Esophagus squamous epithelium (tissue), 4 donors: ENCODE measurements at regions not wholly inside any gene's neighbourhood (a gene's known extent, or its start where the extent isn't known, plus 50 kb on each side); places are given as distances from the start of the nearest gene placed in this dataset.

ENCODE experiments used
- CTCF ChIP-seq, 6 experiments: fragments of 450-650 bp in 4 of 6; fragments of 200-600 bp in 2 of 6; sonication (generic) in 2 of 6; IDR thresholded peaks; one replicate each; pipeline ENCODE4 v1.5.1; 2016 to 2019; ENCODE audit warnings: antibody characterized with exemption in 6 of 6, mild to moderate bottlenecking in 4 of 6, moderate library complexity in 4 of 6
- POLR2A ChIP-seq, 4 donors: fragments of 450-650 bp; IDR thresholded peaks; one replicate each; pipeline ENCODE4 v1.6.1; 2017; ENCODE audit warnings: antibody characterized with exemption in 4 of 4, mild to moderate bottlenecking in 4 of 4, moderate library complexity in 3 of 4

- TF ChIP-seq CTCF (IDR thresholded peaks at IDR 0.05) (no peak), POLR2A (IDR thresholded peaks at IDR 0.05) (no peak)
These were observed 90.6 kb upstream of the ZNF678 start for GRCh38 chr1:227472772-227473171.
